GM12878 (cell line): ENCODE measurements at regions not wholly inside any gene's neighbourhood (a gene's known extent, or its start where the extent isn't known, plus 50 kb on each side); places are given as distances from the start of the nearest gene placed in this dataset.

Source experiments
- ATAC-seq: fragments of 200-7000 bp; cut with Tn5 transposase; 3 replicates; pipeline ENCODE4 v1.9.1; 2020; ENCODE audit warnings: mild to moderate bottlenecking, moderate library complexity
- BruUV-seq: library from RNA; stranded (reverse); fragments of 400-500 nt; replicated peaks from 2 replicates; lab custom pipeline; 2021; lab: Mats Ljungman, UMichigan
- CTCF ChIA-PET: fragments of 300-600 bp; sonication (Branson Sonifier 250); formaldehyde crosslinking; extraction: SDS; loops from one replicate; lab custom pipeline; 2021; ENCODE audit warnings: inconsistent platforms; lab: Yijun Ruan, JAX
- POLR2A ChIA-PET: fragments of 350-600 bp; formaldehyde crosslinking; extraction: SDS; loops from one replicate; lab custom pipeline; 2021; ENCODE audit warnings: inconsistent platforms; lab: Charles Lee
- RAD21 ChIA-PET: fragments of 300-600 bp; sonication (Branson Sonifier 250); formaldehyde crosslinking; loops from one replicate; lab custom pipeline; 2023; ENCODE audit warnings: antibody characterized with exemption; ENCODE audit not compliant: unreplicated experiment; lab: Charles Lee
- SMC1A ChIA-PET: fragments of 300-600 bp; sonication (Branson Sonifier 250); formaldehyde crosslinking; loops from one replicate; lab custom pipeline; 2023; ENCODE audit not compliant: unreplicated experiment, uncharacterized antibody; lab: Charles Lee
- DNase-seq: peaks from one replicate; pipeline ENCODE4 v3.0.0-alpha.2; 2011; ENCODE audit warnings: low read depth, low spot score
- FAIRE-seq: peaks from 3 replicates; lab custom pipeline; 2011; peaks lifted over from hg19 to GRCh38; lab: Jason Lieb, UNC
- H2AFZ ChIP-seq: 2 replicates; pipeline ENCODE4 v1.6.0; 2011; ENCODE audit warnings: low read depth, low read length, control low read depth; ENCODE audit not compliant: control insufficient read depth
- H3K27ac ChIP-seq: 2 replicates; pipeline ENCODE4 v1.5.1; 2011; ENCODE audit warnings: control low read depth; ENCODE audit not compliant: control insufficient read depth, insufficient read depth
- H3K27me3 ChIP-seq, 2 experiments: replicated peaks in 1 of 2; 2 replicates each; pipeline versions ENCODE4 v1.6.0 to v1.6.1; 2011; ENCODE audit warnings: low read length in 1 of 2; ENCODE audit not compliant: control insufficient read depth in 2 of 2, insufficient read depth in 2 of 2
- H3K36me3 ChIP-seq, 2 experiments: 2 replicates each; pipeline ENCODE4 v1.5.1; 2011; ENCODE audit warnings: low read length in 1 of 2; ENCODE audit not compliant: control insufficient read depth in 2 of 2, insufficient read depth in 2 of 2
- H3K4me1 ChIP-seq: 2 replicates; pipeline ENCODE4 v1.6.1; 2011; ENCODE audit warnings: mild to moderate bottlenecking, low read length, moderate library complexity, mixed read lengths; ENCODE audit not compliant: control insufficient read depth, insufficient read depth
- H3K4me2 ChIP-seq: 2 replicates; pipeline ENCODE4 v1.6.0; 2011; ENCODE audit warnings: control low read depth; ENCODE audit not compliant: control insufficient read depth, insufficient read depth
- H3K4me3 ChIP-seq: fragments of 200-600 bp; sonication (generic); 2 replicates; pipeline ENCODE4 v1.5.1; 2016
- H3K79me2 ChIP-seq: 2 replicates; pipeline ENCODE4 v1.6.0; 2011; ENCODE audit warnings: low read length; ENCODE audit not compliant: control insufficient read depth, insufficient read depth
- H3K9ac ChIP-seq: 2 replicates; pipeline ENCODE4 v1.8.0; 2011; ENCODE audit warnings: low read length, control low read depth, mixed read lengths; ENCODE audit not compliant: control insufficient read depth, insufficient read depth
- H3K9me3 ChIP-seq: replicated peaks from 3 replicates; pipeline ENCODE4 v1.5.1; 2011; ENCODE audit warnings: mild to moderate bottlenecking, low read length; ENCODE audit not compliant: control insufficient read depth, insufficient read depth
- H4K20me1 ChIP-seq: 2 replicates; pipeline ENCODE4 v1.6.0; 2011; ENCODE audit not compliant: control insufficient read depth, insufficient read depth
- ESRRA ChIP-seq: IDR thresholded peaks from 2 replicates; pipeline ENCODE4 v1.6.1; 2012; ENCODE audit warnings: mild to moderate bottlenecking, low read length, improper control_type of control experiment
- HCFC1 ChIP-seq: fragments of 150-350 bp; IDR thresholded peaks from 2 replicates; pipeline ENCODE4 v1.6.1; 2014; ENCODE audit warnings: low read length
- HDGF ChIP-seq: fragments of 450-650 bp; IDR thresholded peaks from 2 replicates; pipeline ENCODE4 v1.6.1; 2016; ENCODE audit warnings: antibody characterized with exemption
- JUNB ChIP-seq: IDR thresholded peaks from 2 replicates; pipeline ENCODE4 v1.6.1; 2016; ENCODE audit warnings: antibody characterized with exemption, mild to moderate bottlenecking
- NR2C2 ChIP-seq: IDR thresholded peaks from 2 replicates; pipeline ENCODE4 v1.6.1; 2011; ENCODE audit warnings: borderline replicate concordance, low read depth; ENCODE audit not compliant: control insufficient read depth, insufficient read length
- PAX5 ChIP-seq: IDR thresholded peaks from 2 replicates; pipeline ENCODE4 v1.6.1; 2011; ENCODE audit warnings: low read depth, low read length, borderline replicate concordance
- RAD51 ChIP-seq: fragments of 450-650 bp; IDR thresholded peaks from 2 replicates; pipeline ENCODE4 v1.6.1; 2016; ENCODE audit warnings: moderate library complexity, mild to moderate bottlenecking, inconsistent platforms
- RELA ChIP-seq: fragments of 450-650 bp; IDR thresholded peaks from 2 replicates; pipeline ENCODE4 v1.8.0; 2014; ENCODE audit warnings: borderline replicate concordance; ENCODE audit not compliant: partially characterized antibody
- SIX5 ChIP-seq: IDR thresholded peaks from 2 replicates; pipeline ENCODE4 v1.6.1; 2011; ENCODE audit warnings: mild to moderate bottlenecking, low read depth, low read length, moderate library complexity; ENCODE audit not compliant: severe bottlenecking
- SMC3 ChIP-seq: IDR thresholded peaks from 2 replicates; pipeline ENCODE4 v1.6.1; 2011; ENCODE audit warnings: low read length, improper control_type of control experiment, borderline replicate concordance
- SREBF2 ChIP-seq: IDR thresholded peaks from 2 replicates; pipeline ENCODE4 v1.6.1; 2012; ENCODE audit warnings: mild to moderate bottlenecking, low read length
- TCF12 ChIP-seq: IDR thresholded peaks from 2 replicates; pipeline ENCODE4 v1.6.1; 2011; ENCODE audit warnings: low read depth, mild to moderate bottlenecking, low read length
- WRNIP1 ChIP-seq: IDR thresholded peaks from 2 replicates; pipeline ENCODE4 v1.6.1; 2011; ENCODE audit warnings: low read depth, low read length, improper control_type of control experiment, borderline replicate concordance
- ZNF207 ChIP-seq: fragments of 450-650 bp; IDR thresholded peaks from 2 replicates; pipeline ENCODE4 v1.6.1; 2014; ENCODE audit warnings: antibody characterized with exemption, mild to moderate bottlenecking, borderline replicate concordance
- WGBS: methylation state at CpG from one replicate; pipeline ENCODE4 v1.1.6; 2016; ENCODE audit warnings: low lambda C conversion rate; ENCODE audit not compliant: insufficient replicate concordance, insufficient coverage; ENCODE audit errors: missing lambda C conversion rate; 5-methylcytosine and 5-hydroxymethylcytosine counted together
- in situ Hi-C: fragments of 300-500 bp; cut with MboI; formaldehyde crosslinking; loops from 9 replicates; pipeline ENCODE4 v1.14.3; 2018; ENCODE audit warnings: mixed read lengths
- intact Hi-C: fragments of 100-400 bp; cut with micrococcal nuclease; formaldehyde crosslinking; loops from one replicate; pipeline ENCODE4 v1.14.2; 2022; ENCODE audit not compliant: unreplicated experiment
- TF ChIP-seq, protein P1 (sequence below): fragments of 450-650 bp; IDR thresholded peaks from 2 replicates; pipeline ENCODE4 v1.6.1; 2016; ENCODE audit warnings: mild to moderate bottlenecking
- TF ChIP-seq, protein P2 (sequence below): fragments of 450-650 bp; formaldehyde crosslinking; IDR thresholded peaks from 2 replicates; pipeline ENCODE4 v1.4.0; 2020; ENCODE audit warnings: mild to moderate bottlenecking, moderate library complexity

DNA sequence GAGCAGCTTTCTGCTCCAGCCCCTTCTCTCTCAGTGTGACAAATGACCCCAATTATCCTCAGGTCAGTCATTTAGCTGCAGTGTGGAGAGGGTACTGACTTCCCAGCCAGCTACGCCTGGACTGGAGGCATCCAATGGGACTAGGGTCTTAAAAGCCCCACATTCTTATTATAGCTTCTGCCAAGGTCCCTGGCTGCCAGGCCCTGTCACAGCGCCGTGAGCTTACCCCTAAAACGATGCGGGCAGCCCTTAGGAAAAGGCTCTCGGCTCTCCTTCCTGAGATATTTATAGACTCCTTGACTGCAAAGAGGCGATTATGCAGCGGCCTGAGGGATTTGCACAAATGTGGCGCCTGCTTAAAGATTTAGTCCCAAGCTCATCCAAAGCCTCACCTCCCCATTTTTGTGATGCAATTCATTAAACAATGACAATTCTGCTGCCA, 69.2 kb upstream of the EDAR start:
- WGBS: 30% methylated on average over 9 of the region's 9 CpGs
- intact Hi-C loops: no loop called here

DNA sequence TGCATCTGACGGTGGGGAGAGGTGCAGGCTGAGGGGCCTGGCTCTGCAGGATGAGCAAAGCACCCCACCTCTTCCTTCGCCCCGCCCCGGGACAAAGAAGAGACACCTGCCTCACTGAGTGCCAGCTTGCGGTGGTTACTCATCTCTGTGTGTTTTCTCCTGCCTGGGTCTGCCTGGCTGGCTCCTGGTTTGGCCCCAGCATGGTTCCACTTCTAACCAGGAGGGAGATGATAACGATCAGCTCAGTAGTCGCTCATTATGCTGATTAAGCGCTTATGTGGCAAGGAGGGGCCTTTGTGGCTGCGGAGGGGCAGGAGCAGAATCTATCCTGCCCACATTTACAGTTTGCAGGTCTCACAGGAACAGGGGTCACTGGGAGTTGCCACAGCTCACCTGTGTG, 68.7 kb upstream of the EDAR start:
- H3K36me3 ChIP-seq: no peaks in the 10 kb centered on the region
- no peaks in the 10 kb centered on the region for H3K9me3 ChIP-seq
- in situ Hi-C loops (no loop called here), intact Hi-C loops (no loop called here)
- ATAC-seq: no peak
- WGBS: 59% methylated on average over 9 of the region's 9 CpGs
- ChIA-PET CTCF (interaction anchor here (1.0 kb wide), 1 partner anchor 129 kb away, joined by 3 read pairs; no protein-coding TSS in a partner anchor), RAD21 (no interaction called here), SMC1A (interaction anchor here (0.6 kb wide), 1 partner anchor 489 kb away, joined by 3 read pairs; no protein-coding TSS in a partner anchor), POLR2A (no interaction called here)
- no TSS peak for BruUV-seq
- H3K4me2 ChIP-seq: no peak overlapping the region
- no peaks in the 10 kb centered on the region for H3K4me1 ChIP-seq
- no peak overlapping the region for H3K4me3 ChIP-seq
- no peak overlapping the region for H2AFZ ChIP-seq
- H3K27me3 ChIP-seq: peaks cover 0 to 4% of the 10 kb centered on the region in 2 experiments; a peak in 3 of 4 replicates
- H3K79me2 ChIP-seq: no peaks in the 10 kb centered on the region
- no peak overlapping the region for H3K9ac ChIP-seq
- no peaks in the 10 kb centered on the region for H4K20me1 ChIP-seq
- no peak for DNase-seq
- FAIRE-seq: no peak
- no peak overlapping the region for H3K27ac ChIP-seq
- TF ChIP-seq, protein P1, sequence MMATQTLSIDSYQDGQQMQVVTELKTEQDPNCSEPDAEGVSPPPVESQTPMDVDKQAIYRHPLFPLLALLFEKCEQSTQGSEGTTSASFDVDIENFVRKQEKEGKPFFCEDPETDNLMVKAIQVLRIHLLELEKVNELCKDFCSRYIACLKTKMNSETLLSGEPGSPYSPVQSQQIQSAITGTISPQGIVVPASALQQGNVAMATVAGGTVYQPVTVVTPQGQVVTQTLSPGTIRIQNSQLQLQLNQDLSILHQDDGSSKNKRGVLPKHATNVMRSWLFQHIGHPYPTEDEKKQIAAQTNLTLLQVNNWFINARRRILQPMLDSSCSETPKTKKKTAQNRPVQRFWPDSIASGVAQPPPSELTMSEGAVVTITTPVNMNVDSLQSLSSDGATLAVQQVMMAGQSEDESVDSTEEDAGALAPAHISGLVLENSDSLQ: no peak
- TF ChIP-seq SREBF2: no peak
- no peak for TF ChIP-seq HCFC1
- no peak for TF ChIP-seq RELA
- TF ChIP-seq SIX5: no peak
- TF ChIP-seq WRNIP1: no peak
- no peak for TF ChIP-seq NR2C2
- TF ChIP-seq JUNB: no peak
- TF ChIP-seq, protein P2, sequence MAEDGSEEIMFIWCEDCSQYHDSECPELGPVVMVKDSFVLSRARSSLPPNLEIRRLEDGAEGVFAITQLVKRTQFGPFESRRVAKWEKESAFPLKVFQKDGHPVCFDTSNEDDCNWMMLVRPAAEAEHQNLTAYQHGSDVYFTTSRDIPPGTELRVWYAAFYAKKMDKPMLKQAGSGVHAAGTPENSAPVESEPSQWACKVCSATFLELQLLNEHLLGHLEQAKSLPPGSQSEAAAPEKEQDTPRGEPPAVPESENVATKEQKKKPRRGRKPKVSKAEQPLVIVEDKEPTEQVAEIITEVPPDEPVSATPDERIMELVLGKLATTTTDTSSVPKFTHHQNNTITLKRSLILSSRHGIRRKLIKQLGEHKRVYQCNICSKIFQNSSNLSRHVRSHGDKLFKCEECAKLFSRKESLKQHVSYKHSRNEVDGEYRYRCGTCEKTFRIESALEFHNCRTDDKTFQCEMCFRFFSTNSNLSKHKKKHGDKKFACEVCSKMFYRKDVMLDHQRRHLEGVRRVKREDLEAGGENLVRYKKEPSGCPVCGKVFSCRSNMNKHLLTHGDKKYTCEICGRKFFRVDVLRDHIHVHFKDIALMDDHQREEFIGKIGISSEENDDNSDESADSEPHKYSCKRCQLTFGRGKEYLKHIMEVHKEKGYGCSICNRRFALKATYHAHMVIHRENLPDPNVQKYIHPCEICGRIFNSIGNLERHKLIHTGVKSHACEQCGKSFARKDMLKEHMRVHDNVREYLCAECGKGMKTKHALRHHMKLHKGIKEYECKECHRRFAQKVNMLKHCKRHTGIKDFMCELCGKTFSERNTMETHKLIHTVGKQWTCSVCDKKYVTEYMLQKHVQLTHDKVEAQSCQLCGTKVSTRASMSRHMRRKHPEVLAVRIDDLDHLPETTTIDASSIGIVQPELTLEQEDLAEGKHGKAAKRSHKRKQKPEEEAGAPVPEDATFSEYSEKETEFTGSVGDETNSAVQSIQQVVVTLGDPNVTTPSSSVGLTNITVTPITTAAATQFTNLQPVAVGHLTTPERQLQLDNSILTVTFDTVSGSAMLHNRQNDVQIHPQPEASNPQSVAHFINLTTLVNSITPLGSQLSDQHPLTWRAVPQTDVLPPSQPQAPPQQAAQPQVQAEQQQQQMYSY (CRISPR knock-in tag): no peak
- no peak for TF ChIP-seq PAX5
- TF ChIP-seq TCF12: no peak
- TF ChIP-seq RAD51: no peak
- TF ChIP-seq SMC3: no peak

More for the DNA sequence above, 69.2 kb upstream of the EDAR start:
- no peak overlapping the region for H3K27ac ChIP-seq
- TF ChIP-seq HDGF (no peak), ESRRA (no peak), ZNF207 (no peak)
- H3K36me3 ChIP-seq: no peaks in the 10 kb centered on the region
- H3K27me3 ChIP-seq: peaks cover 0 to under 1% of the 10 kb centered on the region in 2 experiments
- ChIA-PET RAD21 (no interaction called here), SMC1A (interaction anchor here (0.6 to 0.7 kb wide), 2 partner anchors 11 to 489 kb away, joined by 3 read pairs; no protein-coding TSS in a partner anchor), CTCF (interaction anchor here (0.5 to 1.0 kb wide), 2 partner anchors 129 to 133 kb away, joined by 3 read pairs; no protein-coding TSS in a partner anchor), POLR2A (interaction anchor here (0.6 kb wide), 1 partner anchor 109 kb away, joined by 3 read pairs; no protein-coding TSS in a partner anchor)
- H3K79me2 ChIP-seq: no peaks in the 10 kb centered on the region
- FAIRE-seq (no peak), DNase-seq (no peak), ATAC-seq (no peak)
- H3K4me2 ChIP-seq: no peak overlapping the region
- H3K9ac ChIP-seq: no peak overlapping the region
- no peaks in the 10 kb centered on the region for H4K20me1 ChIP-seq
- H3K4me3 ChIP-seq: no peak overlapping the region
- no peaks in the 10 kb centered on the region for H3K4me1 ChIP-seq
- no peaks in the 10 kb centered on the region for H3K9me3 ChIP-seq
- no TSS peak for BruUV-seq
- H2AFZ ChIP-seq: no peak overlapping the region
- in situ Hi-C loops: no loop called here
